PC-9 (cell line): ENCODE measurements at regions not wholly inside any gene's neighbourhood (a gene's known extent, or its start where the extent isn't known, plus 50 kb on each side); places are given as distances from the start of the nearest gene placed in this dataset.

ENCODE experiments used
- EZH2 ChIP-seq: fragments of 200-600 bp; sonication (generic); IDR thresholded peaks from 2 replicates; pipeline ENCODE4 v1.8.0; 2017; ENCODE audit warnings: antibody characterized with exemption, low read depth
- TF ChIP-seq, protein P1 (sequence below): fragments of 200-600 bp; sonication (generic); conservative IDR thresholded peaks from 2 replicates; pipeline ENCODE4 v1.6.1; 2017; ENCODE audit warnings: mixed run types, antibody characterized with exemption, mild to moderate bottlenecking, moderate library complexity

DNA sequence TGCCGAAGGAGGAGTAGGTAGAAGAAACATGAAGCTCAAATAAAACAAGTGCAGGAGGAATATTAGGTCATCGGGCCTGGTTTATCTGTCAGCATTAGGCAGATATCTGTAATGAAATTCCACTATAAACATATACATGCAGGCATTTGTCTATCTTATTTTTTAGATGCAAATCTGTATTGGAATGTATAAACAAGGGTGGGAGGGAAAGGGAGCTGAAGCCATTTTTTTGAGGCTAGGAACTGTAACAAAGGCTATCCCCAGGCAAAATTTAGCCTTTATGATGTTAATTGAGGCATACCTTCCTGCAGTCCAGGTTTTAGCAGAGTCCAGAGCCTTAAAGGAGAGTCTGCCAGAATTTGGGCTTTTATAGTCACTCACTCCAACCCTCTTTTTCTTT lies 72.5 kb downstream of the PHLDA1 start:
- TF ChIP-seq, protein P1, sequence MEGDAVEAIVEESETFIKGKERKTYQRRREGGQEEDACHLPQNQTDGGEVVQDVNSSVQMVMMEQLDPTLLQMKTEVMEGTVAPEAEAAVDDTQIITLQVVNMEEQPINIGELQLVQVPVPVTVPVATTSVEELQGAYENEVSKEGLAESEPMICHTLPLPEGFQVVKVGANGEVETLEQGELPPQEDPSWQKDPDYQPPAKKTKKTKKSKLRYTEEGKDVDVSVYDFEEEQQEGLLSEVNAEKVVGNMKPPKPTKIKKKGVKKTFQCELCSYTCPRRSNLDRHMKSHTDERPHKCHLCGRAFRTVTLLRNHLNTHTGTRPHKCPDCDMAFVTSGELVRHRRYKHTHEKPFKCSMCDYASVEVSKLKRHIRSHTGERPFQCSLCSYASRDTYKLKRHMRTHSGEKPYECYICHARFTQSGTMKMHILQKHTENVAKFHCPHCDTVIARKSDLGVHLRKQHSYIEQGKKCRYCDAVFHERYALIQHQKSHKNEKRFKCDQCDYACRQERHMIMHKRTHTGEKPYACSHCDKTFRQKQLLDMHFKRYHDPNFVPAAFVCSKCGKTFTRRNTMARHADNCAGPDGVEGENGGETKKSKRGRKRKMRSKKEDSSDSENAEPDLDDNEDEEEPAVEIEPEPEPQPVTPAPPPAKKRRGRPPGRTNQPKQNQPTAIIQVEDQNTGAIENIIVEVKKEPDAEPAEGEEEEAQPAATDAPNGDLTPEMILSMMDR = no peak
- TF ChIP-seq EZH2 = no peak
